GM12878 (cell line): ENCODE measurements at regions not wholly inside any gene's neighbourhood (a gene's known extent, or its start where the extent isn't known, plus 50 kb on each side); places are given as distances from the start of the nearest gene placed in this dataset.

Source experiments
- ASH2L ChIP-seq: fragments of 300-600, 200-600 bp; sonication (generic); IDR thresholded peaks from 2 replicates; pipeline ENCODE4 v1.6.1; 2017; ENCODE audit warnings: low read depth, mild to moderate bottlenecking, borderline replicate concordance
- ATF3 ChIP-seq: IDR thresholded peaks from 2 replicates; pipeline ENCODE4 v1.6.1; 2011; ENCODE audit warnings: low read depth, mild to moderate bottlenecking, low read length, moderate library complexity, borderline replicate concordance; ENCODE audit errors: extremely low read depth
- BMI1 ChIP-seq: fragments of 450-650 bp; IDR thresholded peaks from 2 replicates; pipeline ENCODE4 v1.6.1; 2016; ENCODE audit warnings: mild to moderate bottlenecking, moderate library complexity, borderline replicate concordance
- CHD1 ChIP-seq: IDR thresholded peaks from 2 replicates; pipeline ENCODE4 v1.6.1; 2012; ENCODE audit warnings: low read depth, low read length, improper control_type of control experiment
- CTCF ChIP-seq, 3 experiments: IDR thresholded peaks in 2 of 3; conservative IDR thresholded peaks in 1 of 3; 2 replicates each; pipeline ENCODE4 v1.5.1; 2011; ENCODE audit warnings: low read depth in 3 of 3, low read length in 3 of 3, mild to moderate bottlenecking in 3 of 3, control low read depth in 2 of 3, moderate library complexity in 2 of 3, inconsistent platforms in 1 of 3, mixed read lengths in 1 of 3; ENCODE audit not compliant: control insufficient read depth in 2 of 3, insufficient read depth in 1 of 3; ENCODE audit errors: extremely low read depth in 1 of 3
- EZH2 ChIP-seq: IDR thresholded peaks from 2 replicates; pipeline ENCODE4 v1.6.1; 2012; ENCODE audit warnings: low read depth, mild to moderate bottlenecking, control low read depth, inconsistent platforms, low read length, borderline replicate concordance; ENCODE audit not compliant: control insufficient read depth
- MAX ChIP-seq: IDR thresholded peaks from 2 replicates; pipeline ENCODE4 v1.6.1; 2012; ENCODE audit warnings: low read depth, low read length, improper control_type of control experiment
- NFXL1 ChIP-seq: fragments of 450-650 bp; IDR thresholded peaks from 2 replicates; pipeline ENCODE4 v1.6.1; 2017; ENCODE audit warnings: antibody characterized with exemption, mild to moderate bottlenecking, borderline replicate concordance
- PBX3 ChIP-seq: IDR thresholded peaks from 2 replicates; pipeline ENCODE4 v1.6.1; 2011; ENCODE audit warnings: mild to moderate bottlenecking, low read depth, low read length, moderate library complexity; ENCODE audit not compliant: insufficient replicate concordance
- POLR2A ChIP-seq: IDR thresholded peaks from 2 replicates; pipeline ENCODE4 v1.6.1; 2011; ENCODE audit warnings: low read depth, mild to moderate bottlenecking, low read length
- RUNX3 ChIP-seq: IDR thresholded peaks from 2 replicates; pipeline ENCODE4 v1.6.1; 2012; ENCODE audit warnings: low read length, inconsistent platforms

- TF ChIP-seq CHD1 (no peak), NFXL1 (no peak), ASH2L (no peak), CTCF (IDR thresholded peaks at IDR 0.05 in 2 of 3, conservative IDR thresholded peaks at IDR 0.05 in 1 of 3; ENCODE audit: control insufficient read depth in 2 of 3, extremely low read depth in 1 of 3, insufficient read depth in 1 of 3, low read depth in 3 of 3, low read length in 3 of 3) (no peak), ATF3 (no peak), PBX3 (no peak), RUNX3 (no peak), MAX (no peak), EZH2 (no peak), POLR2A (no peak), BMI1 (no peak)
Observed at GRCh38 chr13:112142401-112142930, 75.5 kb downstream of the SOX1 start.
